GM23338 (cell line): ENCODE measurements at regions not wholly inside any gene's neighbourhood (a gene's known extent, or its start where the extent isn't known, plus 50 kb on each side); places are given as distances from the start of the nearest gene placed in this dataset.

Source experiments
- CTCF ChIP-seq, 2 experiments: fragments of 200-600 bp in 1 of 2; sonication (generic) in 1 of 2; conservative IDR thresholded peaks; 2 replicates each; pipeline versions ENCODE4 v1.5.1 to v1.6.1; 2016 to 2017; ENCODE audit warnings: antibody characterized with exemption in 2 of 2, low read depth in 2 of 2, mild to moderate bottlenecking in 2 of 2, moderate library complexity in 1 of 2
- EZH2 ChIP-seq: fragments of 200-600 bp; sonication (generic); IDR thresholded peaks from one replicate; pipeline ENCODE4 v1.8.0; 2017; ENCODE audit warnings: antibody characterized with exemption, mild to moderate bottlenecking, low read depth; ENCODE audit not compliant: unreplicated experiment
- NANOG ChIP-seq: IDR thresholded peaks from 2 replicates; pipeline ENCODE4 v1.6.1; 2016; ENCODE audit warnings: antibody characterized with exemption, borderline replicate concordance
- POLR2AphosphoS5 ChIP-seq: IDR thresholded peaks from 2 replicates; pipeline ENCODE4 v1.6.1; 2016; ENCODE audit warnings: antibody characterized with exemption, low read depth
- REST ChIP-seq: IDR thresholded peaks from one replicate; pipeline ENCODE4 v1.6.1; 2018; ENCODE audit warnings: antibody characterized with exemption; ENCODE audit not compliant: unreplicated experiment
- TF ChIP-seq, protein P1 (sequence below): IDR thresholded peaks from 2 replicates; pipeline ENCODE4 v1.6.1; 2016; ENCODE audit warnings: antibody characterized with exemption

GRCh38 chr15:53834214-53834613 is 74.8 kb upstream of the WDR72 start:
- TF ChIP-seq CTCF (conservative IDR thresholded peaks at IDR 0.05; ENCODE audit: low read depth in 2 of 2) (no peak), POLR2AphosphoS5 (no peak), EZH2 (no peak), REST (no peak), NANOG (no peak)
- TF ChIP-seq, protein P1, sequence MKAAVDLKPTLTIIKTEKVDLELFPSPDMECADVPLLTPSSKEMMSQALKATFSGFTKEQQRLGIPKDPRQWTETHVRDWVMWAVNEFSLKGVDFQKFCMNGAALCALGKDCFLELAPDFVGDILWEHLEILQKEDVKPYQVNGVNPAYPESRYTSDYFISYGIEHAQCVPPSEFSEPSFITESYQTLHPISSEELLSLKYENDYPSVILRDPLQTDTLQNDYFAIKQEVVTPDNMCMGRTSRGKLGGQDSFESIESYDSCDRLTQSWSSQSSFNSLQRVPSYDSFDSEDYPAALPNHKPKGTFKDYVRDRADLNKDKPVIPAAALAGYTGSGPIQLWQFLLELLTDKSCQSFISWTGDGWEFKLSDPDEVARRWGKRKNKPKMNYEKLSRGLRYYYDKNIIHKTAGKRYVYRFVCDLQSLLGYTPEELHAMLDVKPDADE: no peak
